LoVo (cell line): ENCODE measurements at regions not wholly inside any gene's neighbourhood (a gene's known extent, or its start where the extent isn't known, plus 50 kb on each side); places are given as distances from the start of the nearest gene placed in this dataset.
"Not testable (repeated sequence)": the region's sequence is repeated elsewhere in the genome, so short reads cannot be mapped to it uniquely, and the experiment has no call there.

Experiments
- DNase-seq: peaks from one replicate; pipeline ENCODE4 v3.0.0-alpha.2; 2016; ENCODE audit warnings: low spot score

DNA sequence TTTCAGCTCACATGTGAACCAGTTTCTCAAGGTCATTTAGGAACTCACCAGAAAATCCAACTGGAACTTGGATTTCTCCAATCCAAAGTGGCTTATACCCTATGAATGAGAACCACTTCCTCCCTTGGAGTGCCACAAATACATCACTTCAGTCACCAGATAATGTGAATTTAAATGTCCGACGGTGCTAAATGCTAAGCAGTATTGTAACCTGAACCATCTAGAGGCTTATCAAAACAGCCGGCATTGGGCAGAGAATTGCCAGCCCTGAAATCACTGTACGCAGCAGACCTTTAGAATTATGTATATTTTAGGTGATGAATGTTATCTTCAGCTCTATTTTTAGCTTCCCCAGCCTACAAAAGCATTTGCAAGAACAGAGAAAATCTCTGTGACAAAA lies 76.8 kb upstream of the COX20 start:
- no peak for DNase-seq

DNA sequence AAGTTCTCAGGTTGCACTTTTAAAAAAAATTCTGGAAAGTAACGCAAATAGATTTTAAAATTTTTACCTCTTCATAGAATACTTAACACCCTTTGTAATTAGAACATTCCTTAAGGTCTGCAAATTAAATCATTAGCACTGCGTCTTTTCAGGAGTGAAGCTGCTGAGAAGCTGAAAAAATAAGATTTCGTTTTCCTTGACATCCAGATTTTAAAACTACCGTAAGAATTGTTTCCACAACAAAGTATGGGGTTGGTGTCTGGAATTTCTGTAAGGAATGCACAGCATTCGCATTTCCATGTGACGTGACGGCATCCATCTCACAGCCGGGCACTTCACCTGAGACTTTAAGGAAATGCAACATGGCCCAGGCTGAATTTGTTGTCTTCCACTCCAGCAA lies 76.3 kb upstream of the COX20 start:
- DNase-seq: no peak

GRCh38 chr1:244760471-244760870 lies 75.0 kb upstream of the COX20 start:
- DNase-seq: no peak

- no peak for DNase-seq
These were observed 74.2 kb upstream of the COX20 start for GRCh38 chr1:244761279-244761678.

GRCh38 chr1:244762629-244763028 lies 72.8 kb upstream of the COX20 start:
- no peak for DNase-seq

DNA sequence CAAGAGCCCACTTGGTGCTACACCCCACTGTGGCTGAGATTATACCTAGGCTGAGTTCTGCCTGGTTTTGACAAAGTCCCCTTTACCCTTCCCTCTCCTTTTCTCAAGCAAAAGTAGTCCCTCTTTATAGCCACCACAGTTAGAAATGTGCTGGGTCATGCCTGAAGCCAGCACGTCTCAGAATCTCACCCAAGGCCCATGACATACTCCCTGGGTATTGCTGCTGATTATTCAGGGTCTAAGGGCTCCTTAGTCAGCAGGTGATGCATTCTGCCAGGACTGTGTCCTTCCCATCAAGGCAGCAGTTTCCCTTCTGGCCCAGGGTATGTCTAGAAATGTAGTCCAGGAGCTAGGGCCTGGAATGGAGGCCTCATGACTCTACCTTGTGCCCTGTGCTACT lies 67.3 kb upstream of the COX20 start:
- DNase-seq: no peak

DNA sequence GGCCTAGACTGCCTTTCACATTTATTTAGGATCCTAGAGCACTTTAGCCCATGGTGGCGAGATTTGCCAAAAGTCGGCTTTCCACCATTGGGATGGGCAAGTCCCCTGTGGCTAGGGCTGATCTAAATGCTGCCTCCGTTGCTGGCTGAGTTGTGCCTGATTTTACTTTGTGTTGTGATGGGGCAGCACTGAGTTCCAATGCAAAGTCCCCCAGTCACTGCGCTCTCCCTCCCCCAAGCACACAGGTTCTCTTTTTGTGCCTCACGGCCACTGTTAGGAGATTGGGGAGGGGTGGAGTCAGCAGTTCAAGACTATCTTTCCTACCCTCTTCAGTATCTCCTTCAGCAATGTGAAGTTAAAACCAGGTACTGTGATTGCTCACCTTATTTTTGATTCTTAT lies 66.7 kb upstream of the COX20 start:
- no peak for DNase-seq

GRCh38 chr1:244770556-244770955 lies 64.9 kb upstream of the COX20 start:
- DNase-seq: not testable (repeated sequence)

DNA sequence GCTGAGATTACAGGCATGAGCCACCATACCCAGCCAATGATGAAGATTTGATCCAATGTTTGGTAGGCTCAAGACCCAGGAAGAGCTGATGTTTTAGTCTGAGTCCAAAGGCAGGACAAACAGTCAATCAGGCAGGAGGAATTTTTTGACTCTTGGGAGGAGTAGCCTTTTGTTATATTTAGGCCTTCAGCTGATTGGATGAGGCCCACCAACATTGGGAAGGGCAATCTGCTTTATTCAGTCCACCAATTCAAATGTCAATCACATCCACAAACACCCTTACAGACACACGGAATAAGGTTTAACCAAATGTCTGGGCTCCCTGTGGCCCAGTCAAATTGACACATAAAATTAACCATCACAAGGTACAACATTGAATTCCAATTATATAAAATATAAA lies 61.9 kb upstream of the COX20 start:
- no peak for DNase-seq

- DNase-seq: not testable (repeated sequence)
These were observed 58.7 kb upstream of the COX20 start for GRCh38 chr1:244776783-244777182.

DNA sequence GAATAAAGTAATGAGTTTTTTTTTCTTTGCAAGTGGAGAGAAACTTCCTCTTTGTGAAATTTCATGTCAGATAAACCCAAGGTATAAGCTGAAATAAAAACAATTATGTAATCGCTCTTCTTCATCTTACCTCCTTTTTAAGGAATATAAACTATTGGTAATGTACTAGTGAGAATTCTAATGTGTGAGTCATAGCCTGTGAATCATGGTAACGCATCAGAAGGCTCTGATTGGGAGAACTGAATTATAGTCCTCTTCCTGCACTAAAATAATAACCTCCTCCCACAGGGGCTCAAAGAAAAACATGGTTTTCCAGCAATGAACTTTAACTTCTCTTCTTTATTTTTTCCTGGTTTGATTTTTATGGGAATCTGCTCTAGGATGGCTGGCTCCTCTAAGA lies 57.1 kb upstream of the COX20 start:
- peak; percentile 29 for DNase-seq

GRCh38 chr1:244779410-244779809 lies 56.0 kb upstream of the COX20 start:
- DNase-seq: no peak

- no peak for DNase-seq
These were observed 55.1 kb upstream of the COX20 start for GRCh38 chr1:244780311-244780710.

GRCh38 chr1:244782056-244782455 lies 53.4 kb upstream of the COX20 start:
- DNase-seq: no peak

DNA sequence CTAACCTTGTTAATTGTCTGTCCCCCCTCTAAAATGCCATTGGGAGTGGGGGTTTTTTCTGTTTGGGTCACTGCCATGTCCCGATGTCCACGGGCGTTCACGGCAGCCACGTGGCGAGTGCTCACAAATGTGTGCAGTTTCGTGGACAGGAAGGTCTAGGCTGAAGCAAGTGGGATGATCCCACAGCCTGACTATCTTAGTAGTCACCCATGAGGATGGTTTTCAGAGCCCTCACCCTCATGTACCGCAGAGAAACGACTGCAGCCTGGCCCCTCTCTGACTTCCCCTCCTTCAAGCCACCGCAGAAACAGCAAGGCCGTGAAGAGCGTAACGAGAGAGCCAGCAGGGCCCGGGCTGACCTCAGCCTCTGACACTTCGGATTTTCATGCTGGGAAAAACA lies 52.3 kb upstream of the COX20 start:
- no peak for DNase-seq
